ENCODE measurements at regions not wholly inside any gene's neighbourhood (a gene's known extent, or its start where the extent isn't known, plus 50 kb on each side); places are given as distances from the start of the nearest gene placed in this dataset.

- Histone ChIP-seq H3K27me3 (ENCODE audit: insufficient read depth, low read depth, low read length) (no peaks in the 10 kb centered on the region), H3K79me2 (replicated peaks; ENCODE audit: insufficient read depth, low read length) (no peaks in the 10 kb centered on the region), H3K9me2 (ENCODE audit: insufficient read depth, low read length) (no peaks in the 10 kb centered on the region), H3K9me3 (ENCODE audit: low read length) (no peaks in the 10 kb centered on the region), H3K4me2 (ENCODE audit: low read length) (no peak overlapping the region), H3K9ac (ENCODE audit: low read length) (no peak overlapping the region), H3K4me3 (ENCODE audit: low read length) (no peak overlapping the region), H3K27ac (ENCODE audit: low read length) (no peak overlapping the region), H3K36me3 (ENCODE audit: insufficient read depth, low read length) (no peaks in the 10 kb centered on the region), H3F3A (ENCODE audit: insufficient read depth, low read length, poor library complexity, severe bottlenecking) (no peaks in the 10 kb centered on the region), H2AFZ (ENCODE audit: low read depth, low read length) (no peak overlapping the region), H4K20me1 (ENCODE audit: insufficient read depth) (no peaks in the 10 kb centered on the region)
- TF ChIP-seq POLR2AphosphoS5 (IDR thresholded peaks at IDR 0.05) (no peak), SMC3 (conservative IDR thresholded peaks at IDR 0.05; ENCODE audit: poor library complexity) (no peak), RAD21 (conservative IDR thresholded peaks at IDR 0.05) (no peak), EZH2 (IDR thresholded peaks at IDR 0.05; ENCODE audit: borderline replicate concordance, insufficient read depth, low read length, poor library complexity, severe bottlenecking) (no peak), EP300 (conservative IDR thresholded peaks at IDR 0.05; ENCODE audit: poor library complexity, severe bottlenecking) (no peak), MXI1 (conservative IDR thresholded peaks at IDR 0.05; ENCODE audit: poor library complexity, severe bottlenecking) (no peak), REST (IDR thresholded peaks at IDR 0.05; ENCODE audit: borderline replicate concordance) (no peak), TAF1 (IDR thresholded peaks at IDR 0.05; ENCODE audit: low read depth) (no peak), CTCF (IDR thresholded peaks at IDR 0.05; ENCODE audit: poor library complexity, severe bottlenecking) (no peak)
These were observed 487.4 kb downstream of the CETN3 start for GRCh38 chr5:89922161-89922560.

GRCh38 chr5:89917112-89917511 is 492.4 kb downstream of the CETN3 start:
- no peaks in the 10 kb centered on the region for H3K9me2 ChIP-seq (ENCODE audit: insufficient read depth, low read length)
- no peak for TF ChIP-seq REST (IDR thresholded peaks at IDR 0.05; ENCODE audit: borderline replicate concordance)
- no peak for TF ChIP-seq POLR2AphosphoS5 (IDR thresholded peaks at IDR 0.05)
- TF ChIP-seq SMC3 (conservative IDR thresholded peaks at IDR 0.05; ENCODE audit: poor library complexity) = no peak
- no peak for TF ChIP-seq TAF1 (IDR thresholded peaks at IDR 0.05; ENCODE audit: low read depth)
- TF ChIP-seq RAD21 (conservative IDR thresholded peaks at IDR 0.05) = no peak
- no peak for TF ChIP-seq EZH2 (IDR thresholded peaks at IDR 0.05; ENCODE audit: borderline replicate concordance, insufficient read depth, low read length, poor library complexity, severe bottlenecking)
- H3F3A ChIP-seq (ENCODE audit: insufficient read depth, low read length, poor library complexity, severe bottlenecking) = no peaks in the 10 kb centered on the region
- no peak overlapping the region for H2AFZ ChIP-seq (ENCODE audit: low read depth, low read length)
- H3K4me2 ChIP-seq (ENCODE audit: low read length) = no peak overlapping the region
- H3K79me2 ChIP-seq (replicated peaks; ENCODE audit: insufficient read depth, low read length) = no peaks in the 10 kb centered on the region
- H3K9ac ChIP-seq (ENCODE audit: low read length) = no peak overlapping the region
- H4K20me1 ChIP-seq (ENCODE audit: insufficient read depth) = no peaks in the 10 kb centered on the region
- H3K27me3 ChIP-seq (ENCODE audit: insufficient read depth, low read depth, low read length) = no peaks in the 10 kb centered on the region
- no peak overlapping the region for H3K4me3 ChIP-seq (ENCODE audit: low read length)
- H3K9me3 ChIP-seq (ENCODE audit: low read length) = no peaks in the 10 kb centered on the region
- H3K36me3 ChIP-seq (ENCODE audit: insufficient read depth, low read length) = no peaks in the 10 kb centered on the region
- no peak overlapping the region for H3K27ac ChIP-seq (ENCODE audit: low read length)

All from neural cell (in vitro differentiated cells).